GM12891 (cell line): ENCODE measurements at regions not wholly inside any gene's neighbourhood (a gene's known extent, or its start where the extent isn't known, plus 50 kb on each side); places are given as distances from the start of the nearest gene placed in this dataset.

ENCODE experiments used
- POLR2A ChIP-seq: IDR thresholded peaks from 2 replicates; pipeline ENCODE4 v1.6.1; 2011; ENCODE audit warnings: low read depth, low read length, control low read depth
- POLR2AphosphoS5 ChIP-seq: IDR thresholded peaks from 2 replicates; pipeline ENCODE4 v1.6.1; 2011; ENCODE audit warnings: low read depth, low read length, control low read depth
- TAF1 ChIP-seq: IDR thresholded peaks from 2 replicates; pipeline ENCODE4 v1.6.1; 2011; ENCODE audit warnings: low read depth, low read length, control low read depth

GRCh38 chr3:10667269-10667668 lies 148.8 kb upstream of the SLC6A11 start:
- TF ChIP-seq POLR2AphosphoS5 (no peak), POLR2A (no peak), TAF1 (no peak)
